NCI-H1048 (cell line): ENCODE measurements at regions not wholly inside any gene's neighbourhood (a gene's known extent, or its start where the extent isn't known, plus 50 kb on each side); places are given as distances from the start of the nearest gene placed in this dataset.

ENCODE experiments used
- DNase-seq: peaks from one replicate; lab custom pipeline; 2025; lab: John Stamatoyannopoulos, UW

- DNase-seq: no peak
Observed at GRCh38 chr6:2535506-2535905, 215.2 kb downstream of the MYLK4 start.

GRCh38 chr6:2534406-2535042 lies 216.2 kb downstream of the MYLK4 start:
- DNase-seq: no peak

- no peak for DNase-seq
Observed at GRCh38 chr6:2531426-2532215, 219.1 kb downstream of the MYLK4 start.

- no peak for DNase-seq
Observed at GRCh38 chr6:2529211-2529719, 221.5 kb downstream of the MYLK4 start.

- no peak for DNase-seq
Observed at GRCh38 chr6:2528156-2528555, 222.6 kb downstream of the MYLK4 start.

- no peak for DNase-seq
Observed at GRCh38 chr6:2526766-2527165, 224.0 kb downstream of the MYLK4 start.

- DNase-seq: no peak
Observed at GRCh38 chr6:2524090-2524489, 226.6 kb downstream of the MYLK4 start.

GRCh38 chr6:2523061-2523460 lies 227.7 kb downstream of the MYLK4 start:
- no peak for DNase-seq

- DNase-seq: no peak
Observed at GRCh38 chr6:2522521-2522920, 228.2 kb downstream of the MYLK4 start.

- peak; percentile 16 for DNase-seq
Observed at GRCh38 chr6:2517855-2518473, 232.8 kb downstream of the MYLK4 start.

- no peak for DNase-seq
Observed at GRCh38 chr6:2517401-2517800, 233.3 kb downstream of the MYLK4 start.

- no peak for DNase-seq
Observed at GRCh38 chr6:2516059-2516458, 234.7 kb downstream of the MYLK4 start.

- DNase-seq: no peak
Observed at GRCh38 chr6:2514965-2515543, 235.7 kb downstream of the MYLK4 start.

- DNase-seq: no peak
Observed at GRCh38 chr6:2512802-2513201, 237.9 kb downstream of the MYLK4 start.

GRCh38 chr6:2510316-2510715 lies 240.4 kb downstream of the MYLK4 start:
- no peak for DNase-seq

GRCh38 chr6:2509711-2510110 lies 241.0 kb downstream of the MYLK4 start:
- no peak for DNase-seq

GRCh38 chr6:2508071-2508470 lies 242.7 kb downstream of the MYLK4 start:
- no peak for DNase-seq

GRCh38 chr6:2507521-2508037 lies 243.1 kb downstream of the MYLK4 start:
- DNase-seq: no peak

GRCh38 chr6:2507016-2507415 lies 243.7 kb downstream of the MYLK4 start:
- DNase-seq: no peak

GRCh38 chr6:2505624-2506023 lies 245.1 kb downstream of the MYLK4 start:
- DNase-seq: no peak

GRCh38 chr6:2504495-2505064 lies 246.1 kb downstream of the MYLK4 start:
- no peak for DNase-seq
